ENCODE measurements at regions not wholly inside any gene's neighbourhood (a gene's known extent, or its start where the extent isn't known, plus 50 kb on each side); places are given as distances from the start of the nearest gene placed in this dataset.
A peak's percentile ranks its signal among the peaks of the same experiment; 100 is the strongest.

- Mint-ChIP-seq H3K27me3 (peaks cover 82% of the 10 kb centered on the region), H3K9me3 (ENCODE audit: low read depth) (peaks cover 7% of the 10 kb centered on the region), H3K4me1 (ENCODE audit: low read depth) (peaks cover 16% of the 10 kb centered on the region), H3K4me3 (ENCODE audit: low read depth) (no peak overlapping the region), H3K36me3 (ENCODE audit: insufficient read depth) (no peaks in the 10 kb centered on the region), H3K27ac (peak overlapping the region; percentile 67)
- DNase-seq (ENCODE audit: low spot score, unreplicated experiment), result no peak
- no peak for TF ChIP-seq CTCF (IDR thresholded peaks at IDR 0.05; ENCODE audit: unreplicated experiment)
Measured at GRCh38 chr6:15968519-15968918, 160.4 kb upstream of the MYLIP start.

- no peak for DNase-seq (ENCODE audit: low spot score, unreplicated experiment)
- Mint-ChIP-seq H3K4me1 (ENCODE audit: low read depth) (peaks cover 19% of the 10 kb centered on the region), H3K9me3 (ENCODE audit: low read depth) (peaks cover 2% of the 10 kb centered on the region), H3K27me3 (peaks cover 86% of the 10 kb centered on the region), H3K27ac (no peak overlapping the region), H3K36me3 (ENCODE audit: insufficient read depth) (peaks cover 4% of the 10 kb centered on the region), H3K4me3 (ENCODE audit: low read depth) (no peak overlapping the region)
- no peak for TF ChIP-seq CTCF (IDR thresholded peaks at IDR 0.05; ENCODE audit: unreplicated experiment)
Measured at GRCh38 chr6:15966000-15966520, 162.8 kb upstream of the MYLIP start.

- Mint-ChIP-seq H3K36me3 (ENCODE audit: insufficient read depth) (peaks cover 7% of the 10 kb centered on the region), H3K27ac (no peak overlapping the region), H3K9me3 (ENCODE audit: low read depth) (peaks cover 6% of the 10 kb centered on the region), H3K4me3 (ENCODE audit: low read depth) (no peak overlapping the region), H3K27me3 (peaks cover 79% of the 10 kb centered on the region), H3K4me1 (ENCODE audit: low read depth) (peaks cover 5% of the 10 kb centered on the region)
- DNase-seq (ENCODE audit: low spot score, unreplicated experiment), result no peak
- no peak for TF ChIP-seq CTCF (IDR thresholded peaks at IDR 0.05; ENCODE audit: unreplicated experiment)
Measured at GRCh38 chr6:15962449-15962764, 166.5 kb upstream of the MYLIP start.

GRCh38 chr6:15961635-15962448 is 167.0 kb upstream of the MYLIP start:
- no peak for DNase-seq (ENCODE audit: low spot score, unreplicated experiment)
- Mint-ChIP-seq H3K4me1 (ENCODE audit: low read depth) (peaks cover 9% of the 10 kb centered on the region), H3K9me3 (ENCODE audit: low read depth) (peaks cover 6% of the 10 kb centered on the region), H3K27me3 (peaks cover 79% of the 10 kb centered on the region), H3K36me3 (ENCODE audit: insufficient read depth) (peaks cover 7% of the 10 kb centered on the region), H3K4me3 (ENCODE audit: low read depth) (no peak overlapping the region), H3K27ac (no peak overlapping the region)
- TF ChIP-seq CTCF (IDR thresholded peaks at IDR 0.05; ENCODE audit: unreplicated experiment), result no peak

DNA sequence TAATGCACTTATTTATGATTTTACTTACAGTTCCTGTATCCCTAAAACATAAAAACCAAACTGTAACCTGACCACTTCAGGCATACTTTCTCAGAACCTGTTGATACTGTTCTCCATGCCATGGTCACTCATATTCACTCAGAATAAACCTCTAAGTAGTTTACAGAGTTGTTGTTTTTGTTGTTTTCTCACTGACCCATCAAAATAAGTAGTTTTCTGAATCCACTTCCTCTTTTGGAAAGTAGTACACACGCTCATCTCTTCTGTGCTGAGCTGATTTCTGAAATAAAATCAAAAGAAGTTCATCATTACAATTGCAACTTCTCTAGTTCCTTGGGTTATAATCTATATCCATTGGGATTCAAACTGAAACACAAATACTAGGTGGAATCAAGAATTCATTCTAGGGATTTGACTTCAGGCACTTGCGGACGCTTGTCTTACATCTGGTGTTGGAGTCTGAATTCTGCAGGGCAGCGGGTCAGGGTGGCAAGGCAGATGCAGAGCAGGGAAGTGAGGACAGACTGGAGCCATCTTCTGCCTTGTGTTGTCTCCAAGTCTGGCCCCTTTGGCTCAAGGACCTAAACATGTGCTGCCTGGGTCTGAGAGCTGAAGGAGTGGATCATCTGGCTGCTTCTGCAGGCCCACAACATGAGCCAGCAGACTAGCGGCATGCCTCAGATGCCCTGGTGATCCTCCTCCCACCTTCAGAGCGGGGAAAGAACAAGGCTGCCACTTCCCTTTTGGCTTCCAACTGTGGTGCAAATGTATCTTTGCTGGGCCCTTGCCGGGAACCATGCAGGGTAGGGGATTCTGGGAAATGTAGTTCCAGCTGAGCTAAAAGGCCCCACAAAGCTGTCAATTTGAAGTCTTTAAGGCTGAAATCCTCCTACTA is 167.9 kb upstream of the MYLIP start:
- DNase-seq (ENCODE audit: low spot score, unreplicated experiment), result no peak
- H3K4me1 Mint-ChIP-seq (ENCODE audit: low read depth), result peaks cover 10% of the 10 kb centered on the region

More for the DNA sequence above, 167.9 kb upstream of the MYLIP start:
- peaks cover 7% of the 10 kb centered on the region for H3K36me3 Mint-ChIP-seq (ENCODE audit: insufficient read depth)
- H3K9me3 Mint-ChIP-seq (ENCODE audit: low read depth), result peaks cover 6% of the 10 kb centered on the region
- H3K27ac Mint-ChIP-seq, result no peak overlapping the region
- H3K27me3 Mint-ChIP-seq, result peaks cover 79% of the 10 kb centered on the region
- no peak for TF ChIP-seq CTCF (IDR thresholded peaks at IDR 0.05; ENCODE audit: unreplicated experiment)
- H3K4me3 Mint-ChIP-seq (ENCODE audit: low read depth), result no peak overlapping the region
